HepG2 (cell line): ENCODE measurements at regions not wholly inside any gene's neighbourhood (a gene's known extent, or its start where the extent isn't known, plus 50 kb on each side); places are given as distances from the start of the nearest gene placed in this dataset.

Experiments
- ADNP ChIP-seq: sonication (generic); formaldehyde crosslinking; IDR thresholded peaks from 2 replicates; pipeline ENCODE4 v1.4.0; 2020; ENCODE audit warnings: missing genetic modification reagents
- SIX4 ChIP-seq: sonication (generic); formaldehyde crosslinking; IDR thresholded peaks from 2 replicates; pipeline ENCODE4 v1.4.0; 2020; ENCODE audit warnings: missing genetic modification reagents
- SRF ChIP-seq: IDR thresholded peaks from 2 replicates; pipeline ENCODE4 v1.6.1; 2011; ENCODE audit warnings: mild to moderate bottlenecking, low read depth, low read length, moderate library complexity
- ZNF431 ChIP-seq: sonication (generic); formaldehyde crosslinking; IDR thresholded peaks from 2 replicates; pipeline ENCODE4 v1.9.0; 2022; ENCODE audit warnings: missing genetic modification reagents, low read depth, mild to moderate bottlenecking, borderline replicate concordance
- ZNF670 ChIP-seq: sonication (generic); formaldehyde crosslinking; IDR thresholded peaks from 2 replicates; pipeline ENCODE4 v1.8.0; 2022; ENCODE audit warnings: mild to moderate bottlenecking, missing genetic modification reagents, borderline replicate concordance

GRCh38 chr1:213391445-213391844 is 340.4 kb downstream of the RPS6KC1 start:
- TF ChIP-seq SRF, result no peak
- no peak for TF ChIP-seq ADNP (CRISPR knock-in tag)
- TF ChIP-seq SIX4 (CRISPR knock-in tag), result no peak
- no peak for TF ChIP-seq ZNF670 (CRISPR knock-in tag)
- no peak for TF ChIP-seq ZNF431 (CRISPR knock-in tag)
